NCI-H1436 (cell line): ENCODE measurements at regions not wholly inside any gene's neighbourhood (a gene's known extent, or its start where the extent isn't known, plus 50 kb on each side); places are given as distances from the start of the nearest gene placed in this dataset.

Source experiments
- DNase-seq: peaks from one replicate; lab custom pipeline; 2025; lab: John Stamatoyannopoulos, UW

- DNase-seq = no peak
These were observed 86.5 kb upstream of the TNFAIP3 start for GRCh38 chr6:137780447-137781034.

GRCh38 chr6:137781639-137782038 lies 85.4 kb upstream of the TNFAIP3 start:
- DNase-seq = no peak

- no peak for DNase-seq
These were observed 84.7 kb upstream of the TNFAIP3 start for GRCh38 chr6:137782166-137783039.

GRCh38 chr6:137783710-137784109 lies 83.3 kb upstream of the TNFAIP3 start:
- DNase-seq = no peak

GRCh38 chr6:137784583-137784982 lies 82.5 kb upstream of the TNFAIP3 start:
- no peak for DNase-seq

GRCh38 chr6:137787016-137787415 lies 80.0 kb upstream of the TNFAIP3 start:
- no peak for DNase-seq

GRCh38 chr6:137788248-137788647 lies 78.8 kb upstream of the TNFAIP3 start:
- no peak for DNase-seq

GRCh38 chr6:137791281-137792159 lies 75.5 kb upstream of the TNFAIP3 start:
- DNase-seq = no peak

- DNase-seq = no peak
These were observed 74.7 kb upstream of the TNFAIP3 start for GRCh38 chr6:137792160-137793033.

GRCh38 chr6:137793805-137794515 lies 73.1 kb upstream of the TNFAIP3 start:
- no peak for DNase-seq

GRCh38 chr6:137794516-137795201 lies 72.4 kb upstream of the TNFAIP3 start:
- no peak for DNase-seq

GRCh38 chr6:137795501-137795900 lies 71.6 kb upstream of the TNFAIP3 start:
- no peak for DNase-seq

- DNase-seq = no peak
These were observed 68.8 kb upstream of the TNFAIP3 start for GRCh38 chr6:137798261-137798660.

GRCh38 chr6:137798846-137799245 lies 68.2 kb upstream of the TNFAIP3 start:
- DNase-seq = no peak

GRCh38 chr6:137799950-137800568 lies 67.0 kb upstream of the TNFAIP3 start:
- DNase-seq = peak; percentile 36

GRCh38 chr6:137800762-137801161 lies 66.3 kb upstream of the TNFAIP3 start:
- DNase-seq = no peak

- no peak for DNase-seq
These were observed 65.5 kb upstream of the TNFAIP3 start for GRCh38 chr6:137801352-137802114.

- DNase-seq = no peak
These were observed 64.5 kb upstream of the TNFAIP3 start for GRCh38 chr6:137802408-137803182.
